Activated gamma-delta T cell treated with Interleukin-2 at 50 U/mL for 16 hours (primary cell): ENCODE measurements at regions not wholly inside any gene's neighbourhood (a gene's known extent, or its start where the extent isn't known, plus 50 kb on each side); places are given as distances from the start of the nearest gene placed in this dataset.
A peak's percentile ranks its signal among the peaks of the same experiment; 100 is the strongest.
"Not testable (repeated sequence)": the region's sequence is repeated elsewhere in the genome, so short reads cannot be mapped to it uniquely, and the experiment has no call there.

Source experiments
- DNase-seq: peaks from one replicate; pipeline ENCODE4 v3.0.0-alpha.2; 2020

GRCh38 chr2:217618744-217619143 is 384.1 kb downstream of the TNS1 start:
- no peak for DNase-seq

- no peak for DNase-seq
Measured at GRCh38 chr2:217617616-217618022, 385.2 kb downstream of the TNS1 start.

- DNase-seq, result no peak
Measured at GRCh38 chr2:217616936-217617335, 385.9 kb downstream of the TNS1 start.

- no peak for DNase-seq
Measured at GRCh38 chr2:217615171-217615570, 387.6 kb downstream of the TNS1 start.

- no peak for DNase-seq
Measured at GRCh38 chr2:217614498-217614897, 388.3 kb downstream of the TNS1 start.

GRCh38 chr2:217614096-217614495 is 388.7 kb downstream of the TNS1 start:
- no peak for DNase-seq

- DNase-seq, result no peak
Measured at GRCh38 chr2:217612920-217613319, 389.9 kb downstream of the TNS1 start.

GRCh38 chr2:217612211-217612610 is 390.6 kb downstream of the TNS1 start:
- DNase-seq, result no peak

- no peak for DNase-seq
Measured at GRCh38 chr2:217611626-217612127, 391.1 kb downstream of the TNS1 start.

- no peak for DNase-seq
Measured at GRCh38 chr2:217611056-217611455, 391.7 kb downstream of the TNS1 start.

GRCh38 chr2:217610401-217610814 is 392.4 kb downstream of the TNS1 start:
- DNase-seq, result peak; percentile 21

- no peak for DNase-seq
Measured at GRCh38 chr2:217609952-217610351, 392.8 kb downstream of the TNS1 start.

- no peak for DNase-seq
Measured at GRCh38 chr2:217606296-217606695, 396.5 kb downstream of the TNS1 start.

- no peak for DNase-seq
Measured at GRCh38 chr2:217604527-217605194, 398.1 kb downstream of the TNS1 start.

- DNase-seq, result no peak
Measured at GRCh38 chr2:217601601-217602000, 401.2 kb downstream of the TNS1 start.

- no peak for DNase-seq
Measured at GRCh38 chr2:217599906-217600305, 402.9 kb downstream of the TNS1 start.

GRCh38 chr2:217597681-217598080 is 405.1 kb downstream of the TNS1 start:
- no peak for DNase-seq

- no peak for DNase-seq
Measured at GRCh38 chr2:217597145-217597544, 405.6 kb downstream of the TNS1 start.

GRCh38 chr2:217593732-217594131 is 409.1 kb downstream of the TNS1 start:
- DNase-seq, result no peak

GRCh38 chr2:217588266-217588665 is 414.5 kb downstream of the TNS1 start:
- DNase-seq, result no peak

- DNase-seq, result no peak
Measured at GRCh38 chr2:217585362-217585761, 417.4 kb downstream of the TNS1 start.

- DNase-seq, result not testable (repeated sequence)
Measured at GRCh38 chr2:217580407-217580806, 422.4 kb downstream of the TNS1 start.

GRCh38 chr2:217573571-217573970 is 429.2 kb downstream of the TNS1 start:
- DNase-seq, result no peak

- DNase-seq, result no peak
Measured at GRCh38 chr2:217570394-217570793, 432.4 kb downstream of the TNS1 start.
